HK-2 (cell line): ENCODE measurements at regions not wholly inside any gene's neighbourhood (a gene's known extent, or its start where the extent isn't known, plus 50 kb on each side); places are given as distances from the start of the nearest gene placed in this dataset.

Source experiments
- DNase-seq: peaks from one replicate; pipeline ENCODE4 v3.0.0-alpha.2; 2018; ENCODE audit not compliant: unreplicated experiment

DNA sequence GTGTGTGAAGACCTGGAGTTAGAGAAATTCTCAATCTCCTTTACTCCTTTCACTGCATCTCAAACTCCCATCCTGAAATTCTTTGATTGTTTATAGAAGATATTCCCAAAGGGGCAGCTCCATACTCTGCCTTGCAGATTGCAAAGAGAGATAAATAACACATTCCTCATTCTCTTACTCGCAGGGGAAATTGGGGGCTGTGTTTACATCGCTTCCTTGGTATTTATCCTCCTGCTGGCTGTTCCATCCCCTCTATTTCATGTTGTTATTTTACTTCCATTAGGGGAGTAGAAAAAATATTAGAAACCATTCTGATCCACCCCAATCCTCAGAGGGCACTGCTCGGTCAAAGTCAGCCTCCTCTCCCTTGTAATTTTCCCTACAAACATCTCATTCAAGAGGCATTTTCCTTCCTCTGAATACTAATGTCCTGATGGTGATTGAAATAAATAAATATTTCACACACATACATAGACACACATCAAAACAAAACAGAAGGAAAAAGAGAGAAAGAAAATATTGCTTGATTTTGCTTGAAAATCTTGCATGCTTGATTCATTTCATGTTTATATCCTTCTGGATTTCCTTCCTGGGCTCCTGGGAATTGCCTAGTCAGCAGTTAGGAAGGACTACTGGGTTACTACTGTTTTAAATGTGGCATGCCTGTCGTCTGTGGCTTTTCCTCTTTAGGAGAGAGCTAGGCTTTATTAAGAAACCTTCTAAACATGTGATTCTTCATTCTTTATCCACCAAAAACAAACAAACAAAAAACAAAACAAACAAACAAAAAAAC lies 420.1 kb upstream of the PAPPA start:
- no peak for DNase-seq

DNA sequence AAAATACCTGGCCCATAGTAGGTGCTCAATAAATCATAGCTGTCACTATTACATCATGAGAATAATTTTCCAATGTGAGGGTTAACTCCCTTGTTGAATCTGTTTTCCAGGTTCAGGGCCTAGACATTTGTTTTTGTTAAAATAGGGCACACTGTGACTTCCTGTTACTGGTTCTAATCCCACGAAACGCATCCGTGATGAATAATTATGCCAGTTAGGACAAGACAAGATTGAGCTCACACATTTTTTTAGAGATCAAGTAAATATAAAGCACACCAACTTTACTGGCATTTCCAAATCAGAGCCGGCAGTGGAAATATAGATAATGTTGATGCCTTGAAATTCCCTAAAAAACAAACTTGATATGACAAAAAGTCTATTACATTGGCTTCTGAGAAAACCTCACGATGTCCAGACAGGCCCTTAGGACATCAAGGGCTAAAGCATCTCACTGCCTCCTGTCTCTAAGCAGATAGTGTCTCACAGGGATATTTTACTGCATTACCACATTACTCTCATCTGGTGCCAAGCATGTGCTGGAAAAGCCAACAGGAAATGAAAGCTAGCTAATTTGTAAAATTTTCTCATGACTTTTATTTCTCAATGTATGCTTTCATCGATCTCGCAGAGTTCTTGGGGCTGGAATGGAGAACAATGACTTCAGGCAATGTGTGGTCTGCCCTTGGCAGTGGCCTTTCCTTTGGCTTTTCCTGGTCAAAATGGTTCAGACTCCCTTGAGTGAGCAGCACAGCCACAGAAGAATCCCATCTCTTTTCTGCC lies 414.3 kb upstream of the PAPPA start:
- DNase-seq = no peak

DNA sequence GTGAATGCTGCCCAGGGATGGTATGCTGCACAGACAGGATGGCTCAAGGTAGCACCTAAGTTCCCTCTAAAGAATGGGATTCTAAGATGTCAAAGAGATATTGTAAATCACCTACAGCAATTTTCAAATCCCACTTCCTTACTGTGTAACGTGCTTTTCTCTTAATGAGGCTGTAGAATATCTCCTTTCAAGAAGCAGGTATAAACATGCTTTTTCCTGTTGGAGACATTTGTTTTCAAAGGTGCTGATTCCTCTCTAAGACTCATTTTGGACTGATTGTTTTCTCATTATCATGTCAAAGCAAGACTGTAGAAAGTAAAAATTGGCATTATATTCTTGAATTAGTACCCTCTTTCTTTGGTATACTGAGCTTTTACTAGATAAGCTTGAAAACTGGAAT lies 412.6 kb upstream of the PAPPA start:
- DNase-seq = no peak

DNA sequence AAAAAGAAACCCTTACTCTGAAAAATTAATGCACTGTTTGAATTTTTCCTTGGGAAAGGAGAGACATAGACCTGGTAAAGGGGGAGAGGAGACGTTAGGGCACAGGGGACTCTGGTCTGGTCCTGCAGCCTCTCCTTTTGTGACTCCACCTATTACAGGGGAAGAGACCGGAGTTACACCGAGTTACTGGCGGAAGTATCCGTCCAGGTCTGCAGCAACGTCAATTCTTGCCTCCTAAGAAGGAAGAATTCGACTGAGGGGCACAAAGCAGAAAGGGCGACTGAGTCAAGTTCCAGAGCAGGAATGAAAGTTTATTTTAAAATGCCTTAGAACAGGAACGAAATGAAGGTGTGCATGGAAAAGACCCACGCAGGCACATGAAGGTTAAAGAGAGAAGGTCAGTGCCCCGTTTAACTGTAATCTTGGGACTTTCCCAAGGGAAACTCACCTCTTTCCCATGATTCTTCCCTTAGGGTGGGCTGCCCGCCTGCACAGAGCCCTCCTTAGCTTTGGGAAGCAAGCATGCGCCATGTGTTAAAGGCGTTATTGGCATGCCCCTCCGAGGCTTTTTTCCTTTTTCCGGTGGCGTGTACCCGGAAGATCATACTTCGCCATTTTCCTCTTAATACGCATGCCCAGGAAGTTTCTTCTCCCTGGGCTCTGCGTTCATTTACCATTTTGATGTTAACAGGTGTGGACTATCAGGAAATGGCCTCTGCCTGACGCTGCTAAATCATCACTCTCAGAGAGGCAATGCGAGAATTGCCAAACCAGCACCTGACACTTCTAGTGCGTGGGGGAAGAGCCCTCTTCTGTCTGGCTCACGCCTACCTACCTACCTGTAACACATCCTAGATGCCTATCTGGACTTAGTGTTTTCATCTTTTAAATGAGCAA lies 409.6 kb upstream of the PAPPA start:
- DNase-seq = no peak

DNA sequence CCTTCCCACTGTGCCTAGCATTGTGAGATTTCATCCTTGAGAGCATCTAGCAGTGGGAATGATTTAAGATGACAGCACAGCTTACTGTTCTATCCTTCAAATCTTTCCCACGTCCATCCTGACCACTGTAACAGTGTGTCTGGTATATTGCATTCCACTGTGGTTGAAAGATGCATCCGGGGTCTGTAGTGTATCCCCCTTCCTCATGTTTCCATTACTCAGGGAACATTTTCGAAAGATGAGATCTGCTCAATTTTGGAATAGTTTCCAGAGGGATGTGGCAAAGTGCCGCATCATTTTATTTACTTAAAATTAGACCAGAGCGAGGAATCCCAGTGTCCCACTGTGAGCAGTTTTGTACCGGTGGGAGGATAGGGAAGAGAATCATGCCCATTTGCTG lies 407.1 kb upstream of the PAPPA start:
- DNase-seq = no peak

DNA sequence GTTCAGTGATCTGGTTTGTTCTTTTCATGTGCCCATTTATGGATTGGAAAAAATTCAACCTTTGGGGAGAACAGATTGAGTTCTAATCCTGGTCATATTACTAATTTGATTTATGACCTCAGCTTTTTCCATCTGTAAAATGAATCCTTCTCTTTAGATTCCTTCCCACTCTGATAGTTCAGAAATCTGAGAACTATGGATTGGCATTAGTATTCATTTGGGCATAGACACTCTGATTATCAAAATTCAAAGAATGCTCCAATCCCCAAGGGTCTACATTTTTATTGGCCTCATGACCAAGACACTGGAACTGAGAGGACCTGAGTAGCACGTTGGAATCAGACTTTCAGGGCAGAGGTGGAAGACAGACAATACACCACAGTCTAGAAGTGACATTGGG lies 405.9 kb upstream of the PAPPA start:
- DNase-seq = no peak

DNA sequence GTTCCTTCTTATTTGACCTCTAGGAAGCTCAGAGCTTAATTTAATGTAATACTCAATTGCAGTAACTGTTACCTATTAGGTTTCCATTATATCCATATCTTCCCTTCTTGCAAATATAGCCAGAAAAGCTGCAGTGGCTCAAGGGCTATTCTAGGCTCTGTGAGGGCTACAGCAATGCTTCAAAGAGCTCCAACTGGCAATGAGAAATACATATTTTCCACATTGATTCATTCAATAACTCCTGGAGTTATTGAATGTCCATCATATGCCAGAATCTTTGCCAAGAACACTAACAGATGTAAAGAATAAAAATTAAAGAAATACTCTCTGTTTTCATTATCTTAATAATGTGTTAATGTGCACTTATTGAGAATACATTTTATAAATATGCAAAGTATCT lies 396.9 kb upstream of the PAPPA start:
- no peak for DNase-seq

DNA sequence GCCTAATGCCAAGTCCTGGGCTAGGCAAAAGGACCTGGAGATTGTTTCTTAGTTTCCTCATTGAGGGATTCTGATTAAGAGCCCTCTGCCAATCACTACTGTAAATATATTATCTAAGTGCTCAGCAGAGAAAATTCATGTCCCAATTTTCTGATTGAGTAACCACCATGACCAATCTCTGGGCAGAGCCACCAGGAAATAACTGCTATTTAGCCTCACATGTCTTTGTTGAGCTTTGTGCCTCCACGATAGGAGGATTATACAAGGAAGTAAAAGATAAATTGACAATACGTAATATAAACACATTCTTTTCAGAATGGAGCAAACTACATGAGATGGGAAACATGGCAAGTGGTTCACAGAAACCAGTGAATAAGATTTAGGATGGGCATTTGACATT lies 396.1 kb upstream of the PAPPA start:
- DNase-seq = no peak

DNA sequence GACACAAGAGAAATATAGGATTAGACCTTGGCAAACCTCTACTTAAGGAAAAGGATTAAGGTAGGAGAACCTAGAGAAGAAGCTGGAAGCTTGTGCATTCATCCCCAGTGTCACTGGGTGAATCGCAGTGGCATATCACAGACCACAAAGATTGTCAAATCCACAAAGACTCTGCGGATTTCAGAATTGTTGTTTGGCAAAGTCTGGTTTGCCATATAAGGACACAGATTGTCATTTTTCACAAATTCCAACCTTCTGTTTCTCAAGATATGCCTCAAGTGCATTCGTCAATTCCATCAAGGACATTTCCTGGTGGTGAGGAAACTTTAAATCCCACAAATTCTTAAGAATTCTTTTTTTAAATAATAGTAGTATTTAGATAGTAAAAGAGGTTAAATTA lies 395.1 kb upstream of the PAPPA start:
- DNase-seq = no peak

DNA sequence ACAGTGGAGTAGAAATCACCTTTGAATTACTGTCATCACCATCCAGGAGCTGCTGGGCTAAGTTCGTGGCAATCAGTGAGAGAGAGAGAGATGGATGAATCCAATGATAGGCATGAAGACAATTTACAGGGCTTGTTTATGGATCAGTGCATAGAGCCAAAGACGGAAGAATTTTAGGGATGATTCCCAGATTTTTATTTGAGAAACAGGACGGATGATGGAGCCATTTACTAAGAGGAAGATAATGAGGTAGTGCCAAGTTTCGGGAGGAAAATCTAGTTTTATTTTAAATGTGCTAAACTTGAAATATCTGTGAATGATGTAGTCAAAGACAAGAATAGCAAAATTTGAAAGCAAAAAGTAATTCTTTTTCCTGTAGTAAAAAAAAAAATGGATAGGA lies 394.2 kb upstream of the PAPPA start:
- no peak for DNase-seq

DNA sequence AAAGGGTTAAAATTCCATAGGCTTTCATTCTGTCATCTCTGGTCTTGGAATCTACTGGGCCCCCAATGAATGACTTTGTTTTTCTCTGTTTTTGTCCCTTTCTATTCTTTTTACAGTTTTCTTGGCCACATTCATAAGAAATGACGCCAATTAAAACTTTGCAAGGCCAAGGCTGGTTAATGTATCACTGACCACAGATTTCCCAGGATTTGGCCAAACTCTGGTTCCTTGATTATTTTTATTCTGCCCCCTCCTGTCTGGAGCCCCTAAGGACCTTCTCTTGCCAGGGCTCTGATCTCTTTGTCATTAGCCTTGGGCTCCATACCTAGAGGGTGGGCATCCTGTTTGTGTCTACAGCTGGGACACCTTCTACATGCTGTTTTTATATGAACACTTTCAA lies 388.9 kb upstream of the PAPPA start:
- DNase-seq = no peak

DNA sequence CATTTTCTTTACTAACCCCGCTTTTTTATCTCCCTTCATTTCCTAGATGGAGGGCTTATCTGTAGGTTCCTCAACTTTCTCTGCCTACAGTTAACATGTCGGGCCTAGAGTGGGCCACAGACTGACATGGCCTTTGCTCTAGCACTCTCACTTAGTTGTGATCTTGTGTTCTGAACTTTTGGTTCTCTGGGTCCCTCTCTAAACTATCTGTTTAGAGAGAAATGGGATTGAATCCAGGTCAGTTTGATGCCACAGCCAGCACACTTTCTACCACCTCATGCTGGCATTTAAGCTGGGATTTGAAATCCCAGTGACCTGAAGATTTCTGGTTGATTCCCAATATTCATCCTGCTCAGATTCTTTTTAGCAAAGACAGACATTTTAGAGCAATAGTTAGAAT lies 388.5 kb upstream of the PAPPA start:
- DNase-seq = no peak

DNA sequence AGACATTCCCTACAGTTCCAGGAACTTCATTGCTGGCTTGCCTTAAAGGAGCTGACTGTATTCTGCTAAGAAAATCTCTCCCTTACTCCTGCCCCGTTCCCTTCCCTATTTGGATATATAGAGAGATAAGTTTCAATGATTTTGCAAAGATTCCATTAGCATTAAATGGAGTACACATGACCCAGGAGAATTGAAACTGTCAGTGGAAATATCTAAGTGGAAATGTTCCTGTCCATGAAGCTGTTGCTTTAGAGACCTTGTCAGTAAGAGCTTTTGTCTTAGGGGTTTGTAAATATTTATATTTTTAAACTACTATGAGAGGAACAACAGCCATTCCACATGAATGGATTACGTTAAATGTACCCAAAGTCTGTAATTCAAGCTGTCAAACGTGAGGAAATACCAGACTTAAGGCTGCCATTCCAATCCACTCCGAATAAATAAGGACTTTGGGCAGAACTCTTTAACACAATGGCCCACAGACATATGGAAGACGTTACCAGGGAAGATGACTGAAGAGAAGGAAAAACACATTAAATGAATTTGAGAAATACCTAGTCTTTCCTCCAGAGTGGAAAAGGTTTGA lies 387.1 kb upstream of the PAPPA start:
- DNase-seq = no peak

DNA sequence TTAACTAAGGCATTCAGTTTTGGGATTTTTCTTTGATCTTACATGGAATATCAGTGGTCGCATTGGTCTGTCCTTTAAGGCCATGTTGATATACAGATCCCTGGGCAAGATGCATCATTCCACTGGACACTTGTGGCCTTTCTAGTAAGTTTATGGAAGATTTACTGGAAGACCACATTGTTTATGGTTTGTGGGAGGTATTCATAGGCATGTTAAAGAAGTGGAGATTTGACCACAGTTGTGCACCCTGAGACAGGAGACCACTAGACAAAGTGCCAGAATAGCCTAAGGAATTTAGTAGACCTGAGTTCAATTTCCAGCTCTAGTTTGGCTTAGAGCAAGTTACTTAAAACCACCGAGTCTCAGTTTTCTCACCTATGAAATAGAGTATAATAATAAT lies 383.1 kb upstream of the PAPPA start:
- no peak for DNase-seq

DNA sequence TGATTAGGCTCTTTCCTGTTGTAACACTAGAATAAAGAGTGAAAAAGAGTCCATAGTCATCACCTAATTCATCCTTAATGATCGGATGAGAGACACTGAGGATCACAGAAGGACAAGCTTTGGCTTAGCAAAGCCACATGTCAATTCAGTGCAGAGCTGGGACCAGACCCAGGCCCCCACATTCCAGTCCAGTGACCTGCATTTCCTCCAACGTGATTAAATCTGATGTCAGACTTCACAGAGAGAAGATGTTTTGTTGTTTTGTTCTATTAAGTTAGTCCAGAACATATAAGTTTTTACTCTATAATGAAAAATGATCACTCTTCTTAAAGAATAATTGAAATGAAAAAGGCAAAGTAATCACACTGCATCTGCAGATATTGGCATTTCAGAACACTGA lies 377.9 kb upstream of the PAPPA start:
- no peak for DNase-seq

DNA sequence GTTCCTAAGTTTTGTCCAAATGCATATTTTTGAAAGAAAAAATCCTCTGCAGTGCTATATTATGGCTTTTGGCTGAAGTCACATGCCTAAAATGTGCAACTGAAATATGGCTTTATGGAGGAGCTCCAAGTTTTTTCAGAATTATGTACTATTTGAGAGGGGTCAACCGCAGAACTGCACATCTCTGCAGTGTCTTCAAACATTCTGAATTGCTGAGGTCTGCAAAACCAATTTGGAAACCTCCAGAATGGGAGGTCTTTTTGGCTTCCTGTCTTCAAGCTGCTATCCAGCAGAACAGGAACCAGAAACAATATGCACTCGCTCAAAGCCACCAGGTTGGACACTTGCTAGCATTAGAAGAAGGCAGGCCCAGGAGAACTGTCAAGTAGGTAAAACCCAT lies 376.0 kb upstream of the PAPPA start:
- no peak for DNase-seq

DNA sequence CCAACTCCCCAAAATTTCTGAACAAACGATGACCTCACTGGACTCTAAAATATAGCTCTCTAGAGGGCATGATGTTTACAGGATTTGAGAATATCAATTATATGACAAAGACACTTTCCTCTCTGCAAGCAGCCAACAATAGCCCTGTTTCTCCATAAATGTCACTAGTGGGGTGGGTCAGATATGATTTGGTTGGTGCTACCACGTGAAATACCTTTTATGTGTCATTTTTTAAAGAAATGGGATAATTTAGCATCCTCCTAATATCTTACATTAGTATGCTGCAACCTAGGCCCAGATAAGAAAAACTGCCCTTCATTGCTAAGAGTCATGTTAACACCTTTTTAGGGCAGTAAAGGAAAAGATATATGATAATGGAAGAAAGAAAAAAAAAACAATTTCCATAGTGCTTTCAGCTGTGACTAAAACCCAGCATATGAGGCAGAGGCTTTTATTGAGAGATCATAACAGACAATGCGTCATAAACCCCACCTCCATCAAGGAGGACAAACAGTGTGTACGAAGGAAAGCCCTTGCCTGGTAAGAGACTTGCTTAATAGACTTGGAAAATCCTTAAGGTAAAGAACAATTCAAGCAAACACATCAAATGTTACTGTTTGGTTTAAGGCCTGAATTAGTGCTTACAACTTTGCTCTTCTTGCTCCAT lies 372.4 kb upstream of the PAPPA start:
- DNase-seq = no peak

DNA sequence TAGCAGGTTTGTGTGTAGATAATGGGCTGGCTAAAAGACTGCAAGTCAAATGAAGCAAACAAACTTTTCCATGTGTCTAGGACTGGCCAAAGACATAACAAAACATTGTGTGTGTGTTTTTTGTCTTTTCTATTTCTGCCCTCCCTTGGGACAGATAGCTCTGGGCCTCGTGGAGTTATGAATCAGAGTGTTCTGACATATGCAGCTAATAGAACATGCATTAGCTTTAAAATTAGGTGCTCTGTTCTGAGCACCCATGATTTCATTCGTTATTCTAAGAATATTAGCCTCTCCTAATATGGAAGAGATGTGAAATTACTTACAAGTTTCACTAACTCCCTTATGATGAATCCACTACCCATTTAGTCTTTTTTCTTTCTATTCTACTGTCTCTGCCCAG lies 367.3 kb upstream of the PAPPA start:
- DNase-seq = no peak

DNA sequence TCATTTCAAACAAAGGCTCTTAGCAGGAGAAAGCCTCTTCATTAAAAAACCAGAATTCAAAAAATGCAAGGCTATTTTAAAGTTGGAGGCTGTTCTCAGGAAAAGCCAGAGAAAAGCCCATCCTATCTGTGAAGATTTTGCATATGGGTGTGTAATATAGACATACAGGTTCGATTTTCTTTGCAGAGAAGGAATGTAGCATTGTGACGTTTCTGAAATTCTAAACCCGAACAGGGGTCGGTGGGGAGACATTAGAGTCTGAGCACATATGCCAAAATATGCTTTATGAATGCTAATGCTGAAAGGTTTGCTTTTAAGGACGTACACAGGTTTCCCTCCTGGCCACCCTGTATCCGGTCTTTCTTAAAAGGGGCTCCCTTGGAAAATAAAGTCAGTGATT lies 363.1 kb upstream of the PAPPA start:
- DNase-seq = no peak

DNA sequence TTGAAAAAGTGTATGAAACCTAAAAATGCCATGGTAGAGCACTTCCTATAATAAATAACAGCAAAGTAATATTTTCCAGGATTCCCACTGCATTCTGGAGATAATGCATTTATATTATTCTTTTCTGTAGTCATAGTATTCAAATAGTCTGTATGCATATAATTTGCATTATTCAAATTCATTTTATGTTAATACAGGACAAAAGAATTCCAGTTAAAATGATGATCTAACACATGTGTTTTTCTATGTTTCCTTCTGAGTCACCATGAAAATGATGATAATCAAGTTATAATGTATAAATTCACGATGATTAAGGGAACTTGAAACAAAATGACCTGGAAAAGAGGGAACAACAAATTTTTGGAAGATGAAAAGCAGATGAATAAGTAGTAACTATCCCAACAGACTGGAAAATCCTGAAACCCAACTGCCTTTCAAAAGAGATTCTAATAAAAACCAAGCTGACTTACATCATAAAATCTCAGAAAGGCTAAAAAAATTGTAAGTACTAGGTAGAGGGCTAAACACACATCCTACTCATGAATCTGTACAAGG lies 358.6 kb upstream of the PAPPA start:
- DNase-seq = no peak

DNA sequence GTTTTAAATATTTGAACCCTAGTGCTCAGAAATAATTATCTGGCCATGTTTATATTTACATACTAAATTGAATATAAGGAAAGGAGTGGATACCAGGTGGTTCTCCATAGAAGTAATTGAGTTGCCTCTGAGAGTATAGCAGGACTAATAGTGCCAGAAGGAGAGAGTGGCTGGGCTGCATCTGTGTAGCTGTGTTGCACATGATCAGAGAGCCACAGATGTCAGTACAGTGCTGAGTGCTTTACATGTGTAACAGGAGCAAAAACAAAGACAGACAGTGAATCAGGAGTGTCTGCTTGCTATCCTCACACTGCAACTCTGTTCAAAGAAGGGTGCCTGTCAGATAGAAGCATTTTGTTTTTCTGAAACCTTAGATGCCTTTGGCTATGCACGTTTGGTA lies 353.9 kb upstream of the PAPPA start:
- no peak for DNase-seq
